Dermis blood vessel endothelial cell (primary cell): ENCODE measurements at regions not wholly inside any gene's neighbourhood (a gene's known extent, or its start where the extent isn't known, plus 50 kb on each side); places are given as distances from the start of the nearest gene placed in this dataset.

Experiments
- DNase-seq: peaks from one replicate; pipeline ENCODE4 v3.0.0; 2010

- DNase-seq = no peak
Measured at GRCh38 chr2:66897181-66897580, 462.3 kb downstream of the MEIS1 start.

GRCh38 chr2:66897691-66898150 is 462.8 kb downstream of the MEIS1 start:
- no peak for DNase-seq

GRCh38 chr2:66899109-66899508 is 464.2 kb downstream of the MEIS1 start:
- DNase-seq = no peak

GRCh38 chr2:66899648-66900047 is 464.7 kb downstream of the MEIS1 start:
- DNase-seq = no peak

- no peak for DNase-seq
Measured at GRCh38 chr2:66901344-66901743, 466.4 kb downstream of the MEIS1 start.

GRCh38 chr2:66903183-66903582 is 468.3 kb downstream of the MEIS1 start:
- DNase-seq = no peak

GRCh38 chr2:66903745-66904465 is 469.0 kb downstream of the MEIS1 start:
- DNase-seq = no peak

- DNase-seq = no peak
Measured at GRCh38 chr2:66915237-66915636, 480.3 kb downstream of the MEIS1 start.

- no peak for DNase-seq
Measured at GRCh38 chr2:66919286-66919685, 477.8 kb upstream of the ETAA1 start.

GRCh38 chr2:66920415-66920814 is 476.7 kb upstream of the ETAA1 start:
- no peak for DNase-seq

GRCh38 chr2:66925128-66925527 is 472.0 kb upstream of the ETAA1 start:
- DNase-seq = no peak

- no peak for DNase-seq
Measured at GRCh38 chr2:66926594-66927112, 470.5 kb upstream of the ETAA1 start.

- DNase-seq = no peak
Measured at GRCh38 chr2:66929632-66930338, 467.3 kb upstream of the ETAA1 start.

GRCh38 chr2:66930339-66931220 is 466.6 kb upstream of the ETAA1 start:
- DNase-seq = no peak

- no peak for DNase-seq
Measured at GRCh38 chr2:66938471-66938967, 458.6 kb upstream of the ETAA1 start.

GRCh38 chr2:66940080-66940479 is 457.1 kb upstream of the ETAA1 start:
- DNase-seq = no peak

- DNase-seq = no peak
Measured at GRCh38 chr2:66948234-66948633, 448.9 kb upstream of the ETAA1 start.

GRCh38 chr2:66957198-66957597 is 439.9 kb upstream of the ETAA1 start:
- no peak for DNase-seq

- DNase-seq = no peak
Measured at GRCh38 chr2:66957677-66958076, 439.5 kb upstream of the ETAA1 start.

GRCh38 chr2:66960161-66960560 is 437.0 kb upstream of the ETAA1 start:
- DNase-seq = no peak

GRCh38 chr2:66962716-66963115 is 434.4 kb upstream of the ETAA1 start:
- no peak for DNase-seq

- DNase-seq = no peak
Measured at GRCh38 chr2:66966631-66967030, 430.5 kb upstream of the ETAA1 start.

- DNase-seq = no peak
Measured at GRCh38 chr2:66968946-66969345, 428.2 kb upstream of the ETAA1 start.
